ENCODE measurements at regions not wholly inside any gene's neighbourhood (a gene's known extent, or its start where the extent isn't known, plus 50 kb on each side); places are given as distances from the start of the nearest gene placed in this dataset.

DNA sequence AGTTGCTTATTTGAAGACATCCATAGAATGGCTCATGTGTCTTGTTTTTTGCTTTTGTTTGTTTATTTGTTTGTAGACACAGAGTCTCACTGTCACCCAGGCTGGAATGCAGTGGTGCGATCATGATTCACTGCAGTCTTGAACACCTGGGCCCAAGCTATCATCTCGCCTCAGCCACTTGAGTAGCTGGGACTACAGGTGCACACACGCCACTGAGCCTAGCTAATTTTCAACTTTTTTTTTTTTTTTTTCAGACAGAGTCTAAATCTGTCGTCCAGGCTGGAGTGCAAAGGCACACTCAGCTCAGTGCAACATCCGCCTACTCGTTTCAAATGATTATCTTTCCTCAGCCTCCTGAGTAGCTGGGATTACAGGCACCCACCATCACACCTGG lies 83.3 kb upstream of the KLF6 start:
- Histone ChIP-seq H3K4me2 (ENCODE audit: control insufficient read depth, extremely low read depth, insufficient read depth, low read depth, low read length) (no peak overlapping the region), H3K27ac (ENCODE audit: control insufficient read depth, insufficient read depth, low read length) (no peak overlapping the region), H4K20me1 (ENCODE audit: control insufficient read depth, extremely low read depth, insufficient read depth, low read length) (no peaks in the 10 kb centered on the region), H3K4me1 (ENCODE audit: control insufficient read depth, extremely low read depth, insufficient read depth, low read length) (peaks cover 11% of the 10 kb centered on the region), H2AFZ (ENCODE audit: control insufficient read depth, low read length) (no peak overlapping the region), H3K79me2 (ENCODE audit: control insufficient read depth, insufficient read depth, low read length) (no peaks in the 10 kb centered on the region), H3K9ac (ENCODE audit: control insufficient read depth, extremely low read depth, insufficient read depth, low read length) (no peak overlapping the region), H3K36me3 (ENCODE audit: control insufficient read depth in 2 of 2, extremely low read depth in 1 of 2, insufficient read depth in 2 of 2, low read length in 2 of 2) (no peaks in the 10 kb centered on the region), H3K4me3 (ENCODE audit: control insufficient read depth in 2 of 3, extremely low read depth in 1 of 3, insufficient read depth in 2 of 3, low read depth in 1 of 3, low read length in 3 of 3) (no peak overlapping the region), H3K9me3 (ENCODE audit: control insufficient read depth, low read depth, low read length) (no peaks in the 10 kb centered on the region), H3K9me1 (ENCODE audit: control insufficient read depth, extremely low read depth, insufficient read depth, low read length) (no peaks in the 10 kb centered on the region), H3K27me3 (ENCODE audit: control insufficient read depth, extremely low read depth, insufficient read depth, low read length) (no peaks in the 10 kb centered on the region)
- dilution Hi-C loops (cut with MboI; ENCODE audit: extremely low pct_ligation_motif_present, low sequenced_read_pairs), result no loop called here
- no peak for FAIRE-seq
- no peak for DNase-seq (ENCODE audit: low read depth, low spot score)
- TF ChIP-seq EZH2 (IDR thresholded peaks at IDR 0.05; ENCODE audit: low read length), result no peak
- TF ChIP-seq, protein P1, sequence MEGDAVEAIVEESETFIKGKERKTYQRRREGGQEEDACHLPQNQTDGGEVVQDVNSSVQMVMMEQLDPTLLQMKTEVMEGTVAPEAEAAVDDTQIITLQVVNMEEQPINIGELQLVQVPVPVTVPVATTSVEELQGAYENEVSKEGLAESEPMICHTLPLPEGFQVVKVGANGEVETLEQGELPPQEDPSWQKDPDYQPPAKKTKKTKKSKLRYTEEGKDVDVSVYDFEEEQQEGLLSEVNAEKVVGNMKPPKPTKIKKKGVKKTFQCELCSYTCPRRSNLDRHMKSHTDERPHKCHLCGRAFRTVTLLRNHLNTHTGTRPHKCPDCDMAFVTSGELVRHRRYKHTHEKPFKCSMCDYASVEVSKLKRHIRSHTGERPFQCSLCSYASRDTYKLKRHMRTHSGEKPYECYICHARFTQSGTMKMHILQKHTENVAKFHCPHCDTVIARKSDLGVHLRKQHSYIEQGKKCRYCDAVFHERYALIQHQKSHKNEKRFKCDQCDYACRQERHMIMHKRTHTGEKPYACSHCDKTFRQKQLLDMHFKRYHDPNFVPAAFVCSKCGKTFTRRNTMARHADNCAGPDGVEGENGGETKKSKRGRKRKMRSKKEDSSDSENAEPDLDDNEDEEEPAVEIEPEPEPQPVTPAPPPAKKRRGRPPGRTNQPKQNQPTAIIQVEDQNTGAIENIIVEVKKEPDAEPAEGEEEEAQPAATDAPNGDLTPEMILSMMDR (optimal IDR thresholded peaks at IDR 0.05 in 1 of 3, IDR thresholded peaks at IDR 0.05 in 1 of 3, conservative IDR thresholded peaks at IDR 0.05 in 1 of 3; ENCODE audit: extremely low read depth in 1 of 3, insufficient read depth in 2 of 3, low read length in 3 of 3), result no peak

DNA sequence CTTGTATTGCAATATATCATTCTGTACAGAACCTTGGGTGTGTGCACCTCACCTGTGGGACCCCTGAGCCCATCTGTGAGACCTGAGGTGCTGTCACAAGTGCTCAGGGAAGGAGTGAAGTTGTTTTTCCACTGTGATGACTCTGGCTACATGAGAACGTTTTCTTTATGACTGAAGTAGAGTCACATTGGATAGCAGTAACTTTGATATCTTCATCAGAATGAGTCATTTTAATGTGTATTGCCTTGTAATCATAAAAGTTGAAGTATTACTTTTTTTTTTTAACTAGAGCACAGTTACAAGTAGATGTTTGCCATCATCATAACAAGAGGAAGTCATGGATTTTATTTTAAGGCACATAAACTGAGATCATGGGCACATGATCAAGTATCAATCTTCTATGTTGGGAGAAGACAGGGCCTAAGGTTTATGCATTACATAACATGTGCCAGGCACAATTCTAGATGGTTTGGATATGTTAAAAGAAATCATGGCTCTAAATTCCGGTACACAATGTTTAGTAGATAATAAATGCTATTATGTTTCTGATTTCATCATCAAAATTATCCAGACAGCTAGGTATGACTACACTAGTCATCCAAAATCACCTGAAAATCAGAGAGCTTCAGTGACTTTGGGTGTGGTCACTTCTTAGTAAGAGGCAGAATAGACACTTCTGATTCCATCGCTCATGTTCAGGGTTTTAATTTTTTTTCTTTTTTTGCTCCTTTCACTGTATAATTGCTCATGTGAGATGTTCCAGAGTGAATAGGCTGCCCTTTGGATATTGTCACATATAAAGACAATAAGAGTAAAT lies 82.7 kb upstream of the KLF6 start:
- Histone ChIP-seq H3K27me3 (ENCODE audit: control insufficient read depth, extremely low read depth, insufficient read depth, low read length) (no peaks in the 10 kb centered on the region), H3K4me2 (ENCODE audit: control insufficient read depth, extremely low read depth, insufficient read depth, low read depth, low read length) (no peak overlapping the region), H3K9me3 (ENCODE audit: control insufficient read depth, low read depth, low read length) (no peaks in the 10 kb centered on the region), H3K36me3 (ENCODE audit: control insufficient read depth in 2 of 2, extremely low read depth in 1 of 2, insufficient read depth in 2 of 2, low read length in 2 of 2) (no peaks in the 10 kb centered on the region), H3K9ac (ENCODE audit: control insufficient read depth, extremely low read depth, insufficient read depth, low read length) (no peak overlapping the region), H4K20me1 (ENCODE audit: control insufficient read depth, extremely low read depth, insufficient read depth, low read length) (no peaks in the 10 kb centered on the region), H3K27ac (ENCODE audit: control insufficient read depth, insufficient read depth, low read length) (peak overlapping the region; percentile 52), H3K4me3 (ENCODE audit: control insufficient read depth in 2 of 3, extremely low read depth in 1 of 3, insufficient read depth in 2 of 3, low read depth in 1 of 3, low read length in 3 of 3) (no peak overlapping the region), H2AFZ (ENCODE audit: control insufficient read depth, low read length) (no peak overlapping the region), H3K79me2 (ENCODE audit: control insufficient read depth, insufficient read depth, low read length) (no peaks in the 10 kb centered on the region), H3K4me1 (ENCODE audit: control insufficient read depth, extremely low read depth, insufficient read depth, low read length) (peaks cover 11% of the 10 kb centered on the region), H3K9me1 (ENCODE audit: control insufficient read depth, extremely low read depth, insufficient read depth, low read length) (no peaks in the 10 kb centered on the region)
- DNase-seq (ENCODE audit: low read depth, low spot score) (no peak), FAIRE-seq (no peak)
- no peak for TF ChIP-seq EZH2 (IDR thresholded peaks at IDR 0.05; ENCODE audit: low read length)
- TF ChIP-seq, protein P1 (optimal IDR thresholded peaks at IDR 0.05 in 1 of 3, IDR thresholded peaks at IDR 0.05 in 1 of 3, conservative IDR thresholded peaks at IDR 0.05 in 1 of 3; ENCODE audit: extremely low read depth in 1 of 3, insufficient read depth in 2 of 3, low read length in 3 of 3), result no peak
- dilution Hi-C loops (cut with MboI; ENCODE audit: extremely low pct_ligation_motif_present, low sequenced_read_pairs), result no loop called here

Data from keratinocyte (primary cell).